ENCODE measurements at regions not wholly inside any gene's neighbourhood (a gene's known extent, or its start where the extent isn't known, plus 50 kb on each side); places are given as distances from the start of the nearest gene placed in this dataset.

DNA sequence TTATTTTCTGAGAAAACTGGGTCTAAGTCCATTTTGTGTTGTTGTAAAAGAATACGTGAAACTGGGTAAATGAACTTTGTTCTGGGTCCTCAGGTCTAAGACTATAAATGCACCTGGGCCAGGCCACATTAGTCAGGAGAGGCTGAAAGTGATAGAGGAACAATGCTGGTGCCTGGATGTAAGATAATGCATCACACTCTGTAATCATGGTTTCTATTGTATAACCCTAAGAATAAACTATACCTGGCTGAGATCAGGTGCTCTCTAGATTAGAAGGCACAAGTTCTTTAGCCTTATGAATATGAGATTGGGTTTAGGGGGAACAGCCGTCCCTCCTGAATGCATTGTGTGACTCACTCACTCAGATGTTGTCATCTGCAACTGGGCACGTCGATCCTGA, 675.5 kb downstream of the HTR1A start (continued):
- TF ChIP-seq, protein P1, sequence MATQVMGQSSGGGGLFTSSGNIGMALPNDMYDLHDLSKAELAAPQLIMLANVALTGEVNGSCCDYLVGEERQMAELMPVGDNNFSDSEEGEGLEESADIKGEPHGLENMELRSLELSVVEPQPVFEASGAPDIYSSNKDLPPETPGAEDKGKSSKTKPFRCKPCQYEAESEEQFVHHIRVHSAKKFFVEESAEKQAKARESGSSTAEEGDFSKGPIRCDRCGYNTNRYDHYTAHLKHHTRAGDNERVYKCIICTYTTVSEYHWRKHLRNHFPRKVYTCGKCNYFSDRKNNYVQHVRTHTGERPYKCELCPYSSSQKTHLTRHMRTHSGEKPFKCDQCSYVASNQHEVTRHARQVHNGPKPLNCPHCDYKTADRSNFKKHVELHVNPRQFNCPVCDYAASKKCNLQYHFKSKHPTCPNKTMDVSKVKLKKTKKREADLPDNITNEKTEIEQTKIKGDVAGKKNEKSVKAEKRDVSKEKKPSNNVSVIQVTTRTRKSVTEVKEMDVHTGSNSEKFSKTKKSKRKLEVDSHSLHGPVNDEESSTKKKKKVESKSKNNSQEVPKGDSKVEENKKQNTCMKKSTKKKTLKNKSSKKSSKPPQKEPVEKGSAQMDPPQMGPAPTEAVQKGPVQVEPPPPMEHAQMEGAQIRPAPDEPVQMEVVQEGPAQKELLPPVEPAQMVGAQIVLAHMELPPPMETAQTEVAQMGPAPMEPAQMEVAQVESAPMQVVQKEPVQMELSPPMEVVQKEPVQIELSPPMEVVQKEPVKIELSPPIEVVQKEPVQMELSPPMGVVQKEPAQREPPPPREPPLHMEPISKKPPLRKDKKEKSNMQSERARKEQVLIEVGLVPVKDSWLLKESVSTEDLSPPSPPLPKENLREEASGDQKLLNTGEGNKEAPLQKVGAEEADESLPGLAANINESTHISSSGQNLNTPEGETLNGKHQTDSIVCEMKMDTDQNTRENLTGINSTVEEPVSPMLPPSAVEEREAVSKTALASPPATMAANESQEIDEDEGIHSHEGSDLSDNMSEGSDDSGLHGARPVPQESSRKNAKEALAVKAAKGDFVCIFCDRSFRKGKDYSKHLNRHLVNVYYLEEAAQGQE (IDR thresholded peaks at IDR 0.05; ENCODE audit: borderline replicate concordance): no peak
- TF ChIP-seq, protein P1 (CRISPR knock-in tag; IDR thresholded peaks at IDR 0.05; ENCODE audit: low read depth): no peak

DNA sequence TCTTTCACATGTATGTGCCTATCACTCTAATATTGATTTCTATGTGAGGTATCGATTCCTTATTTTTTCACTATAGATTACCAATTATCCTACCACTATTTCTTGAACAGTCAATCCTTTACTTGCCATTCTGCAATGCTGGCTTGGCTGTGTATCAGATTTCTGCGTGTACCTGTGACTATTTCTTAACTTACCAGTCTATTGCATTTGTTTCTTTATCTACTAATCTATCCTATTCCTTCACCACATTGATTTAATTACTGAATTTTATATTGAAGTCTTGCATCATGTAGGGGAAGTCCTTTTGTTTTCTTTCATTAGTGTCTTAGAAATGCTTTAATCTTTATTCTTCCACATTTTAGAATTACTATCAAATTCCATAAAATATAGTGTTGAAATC, 684.8 kb downstream of the LRRC70 start:
- H3K79me2 ChIP-seq (ENCODE audit: control insufficient read depth, insufficient read depth, low read length): no peaks in the 10 kb centered on the region
- CTCF ChIA-PET (ENCODE audit: low intra/inter-chr PET ratio): no interaction called here
- no peak overlapping the region for H3K4me2 ChIP-seq (ENCODE audit: insufficient read depth, low read length)
- H3K27me3 ChIP-seq (ENCODE audit: control insufficient read depth in 2 of 2, insufficient read depth in 2 of 2, low read length in 2 of 2): no peaks in the 10 kb centered on the region
- H3K9ac ChIP-seq (ENCODE audit: insufficient read depth in 1 of 2, low read depth in 2 of 2, low read length in 2 of 2): no peak overlapping the region
- POLR2A ChIA-PET: no interaction called here
- no peak for FAIRE-seq
- no peak overlapping the region for H2AFZ ChIP-seq (ENCODE audit: low read depth, low read length)
- H3K36me3 ChIP-seq (ENCODE audit: control insufficient read depth, insufficient read depth, low read length): no peaks in the 10 kb centered on the region
- in situ Hi-C loops (cut with MboI) (no loop called here), intact Hi-C loops (cut with micrococcal nuclease) (no loop called here)
- no peaks in the 10 kb centered on the region for H4K20me1 ChIP-seq (replicated peaks; ENCODE audit: control insufficient read depth, insufficient read depth, low read length)
- H3K27ac ChIP-seq (ENCODE audit: extremely low read depth, low read depth, low read length): no peak overlapping the region
- no peaks in the 10 kb centered on the region for H3K9me1 ChIP-seq (ENCODE audit: control insufficient read depth, insufficient read depth, low read length)
- no TSS peak for BruUV-seq (replicated peaks)
- H3K4me3 ChIP-seq: no peak overlapping the region
- WGBS (ENCODE audit: insufficient coverage, low coverage, missing lambda C conversion rate): 0% methylated on average over 2 of the region's 2 CpGs
- ATAC-seq: no peak
- no peaks in the 10 kb centered on the region for H3K4me1 ChIP-seq (replicated peaks in 1 of 2; ENCODE audit: control insufficient read depth in 2 of 2, insufficient read depth in 2 of 2, low read length in 2 of 2)
- H3K9me3 ChIP-seq (replicated peaks; ENCODE audit: control insufficient read depth, insufficient read depth, low read depth, low read length): no peaks in the 10 kb centered on the region
- DNase-seq (ENCODE audit: extremely low read depth in 1 of 4, low spot score in 3 of 4): no peak
- no peak for TF ChIP-seq HNRNPL (IDR thresholded peaks at IDR 0.05; ENCODE audit: low read depth, low read length)
- no peak for TF ChIP-seq CSDE1 (IDR thresholded peaks at IDR 0.05)
- TF ChIP-seq, protein P2, sequence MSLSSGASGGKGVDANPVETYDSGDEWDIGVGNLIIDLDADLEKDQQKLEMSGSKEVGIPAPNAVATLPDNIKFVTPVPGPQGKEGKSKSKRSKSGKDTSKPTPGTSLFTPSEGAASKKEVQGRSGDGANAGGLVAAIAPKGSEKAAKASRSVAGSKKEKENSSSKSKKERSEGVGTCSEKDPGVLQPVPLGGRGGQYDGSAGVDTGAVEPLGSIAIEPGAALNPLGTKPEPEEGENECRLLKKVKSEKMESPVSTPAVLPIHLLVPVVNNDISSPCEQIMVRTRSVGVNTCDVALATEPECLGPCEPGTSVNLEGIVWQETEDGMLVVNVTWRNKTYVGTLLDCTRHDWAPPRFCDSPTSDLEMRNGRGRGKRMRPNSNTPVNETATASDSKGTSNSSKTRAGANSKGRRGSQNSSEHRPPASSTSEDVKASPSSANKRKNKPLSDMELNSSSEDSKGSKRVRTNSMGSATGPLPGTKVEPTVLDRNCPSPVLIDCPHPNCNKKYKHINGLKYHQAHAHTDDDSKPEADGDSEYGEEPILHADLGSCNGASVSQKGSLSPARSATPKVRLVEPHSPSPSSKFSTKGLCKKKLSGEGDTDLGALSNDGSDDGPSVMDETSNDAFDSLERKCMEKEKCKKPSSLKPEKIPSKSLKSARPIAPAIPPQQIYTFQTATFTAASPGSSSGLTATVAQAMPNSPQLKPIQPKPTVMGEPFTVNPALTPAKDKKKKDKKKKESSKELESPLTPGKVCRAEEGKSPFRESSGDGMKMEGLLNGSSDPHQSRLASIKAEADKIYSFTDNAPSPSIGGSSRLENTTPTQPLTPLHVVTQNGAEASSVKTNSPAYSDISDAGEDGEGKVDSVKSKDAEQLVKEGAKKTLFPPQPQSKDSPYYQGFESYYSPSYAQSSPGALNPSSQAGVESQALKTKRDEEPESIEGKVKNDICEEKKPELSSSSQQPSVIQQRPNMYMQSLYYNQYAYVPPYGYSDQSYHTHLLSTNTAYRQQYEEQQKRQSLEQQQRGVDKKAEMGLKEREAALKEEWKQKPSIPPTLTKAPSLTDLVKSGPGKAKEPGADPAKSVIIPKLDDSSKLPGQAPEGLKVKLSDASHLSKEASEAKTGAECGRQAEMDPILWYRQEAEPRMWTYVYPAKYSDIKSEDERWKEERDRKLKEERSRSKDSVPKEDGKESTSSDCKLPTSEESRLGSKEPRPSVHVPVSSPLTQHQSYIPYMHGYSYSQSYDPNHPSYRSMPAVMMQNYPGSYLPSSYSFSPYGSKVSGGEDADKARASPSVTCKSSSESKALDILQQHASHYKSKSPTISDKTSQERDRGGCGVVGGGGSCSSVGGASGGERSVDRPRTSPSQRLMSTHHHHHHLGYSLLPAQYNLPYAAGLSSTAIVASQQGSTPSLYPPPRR (CRISPR knock-in tag; IDR thresholded peaks at IDR 0.05; ENCODE audit: borderline replicate concordance): no peak
- no peak for TF ChIP-seq FIP1L1 (IDR thresholded peaks at IDR 0.05; ENCODE audit: low read depth, low read length, poor library complexity, severe bottlenecking)
- no peak for TF ChIP-seq ZNF668 (CRISPR knock-in tag; IDR thresholded peaks at IDR 0.05)
- no peak for TF ChIP-seq PML (IDR thresholded peaks at IDR 0.05; ENCODE audit: low read length)

Measured in K562 (cell line).